Ishikawa (cell line): ENCODE measurements at regions not wholly inside any gene's neighbourhood (a gene's known extent, or its start where the extent isn't known, plus 50 kb on each side); places are given as distances from the start of the nearest gene placed in this dataset.

Source experiments
- CEBPB ChIP-seq: IDR thresholded peaks from 2 replicates; pipeline ENCODE4 v1.6.1; 2012
- CREB1 ChIP-seq: IDR thresholded peaks from 2 replicates; pipeline ENCODE4 v1.6.1; 2012; ENCODE audit warnings: low read depth
- EGR1 ChIP-seq: IDR thresholded peaks from 2 replicates; pipeline ENCODE4 v1.6.1; 2012
- EP300 ChIP-seq: IDR thresholded peaks from 2 replicates; pipeline ENCODE4 v1.6.1; 2012; ENCODE audit warnings: borderline replicate concordance
- FOXM1 ChIP-seq: IDR thresholded peaks from 2 replicates; pipeline ENCODE4 v1.6.1; 2012; ENCODE audit warnings: low read depth, borderline replicate concordance
- MAX ChIP-seq: IDR thresholded peaks from 2 replicates; pipeline ENCODE4 v1.6.1; 2012
- NFIC ChIP-seq: IDR thresholded peaks from 2 replicates; pipeline ENCODE4 v1.6.1; 2012
- RAD21 ChIP-seq: IDR thresholded peaks from 2 replicates; pipeline ENCODE4 v1.6.1; 2012; ENCODE audit warnings: low read depth
- TAF1 ChIP-seq: IDR thresholded peaks from 2 replicates; pipeline ENCODE4 v1.6.1; 2012; ENCODE audit warnings: low read depth, mild to moderate bottlenecking
- TCF12 ChIP-seq: IDR thresholded peaks from 2 replicates; pipeline ENCODE4 v1.6.1; 2012; ENCODE audit warnings: low read depth
- TEAD4 ChIP-seq: IDR thresholded peaks from 2 replicates; pipeline ENCODE4 v1.6.1; 2012
- USF1 ChIP-seq: IDR thresholded peaks from 2 replicates; pipeline ENCODE4 v1.6.1; 2012
- YY1 ChIP-seq: IDR thresholded peaks from 2 replicates; pipeline ENCODE4 v1.6.1; 2012; ENCODE audit warnings: low read depth
- ZBTB7A ChIP-seq: IDR thresholded peaks from 2 replicates; pipeline ENCODE4 v1.6.1; 2012; ENCODE audit warnings: low read depth
- TF ChIP-seq, protein P1 (sequence below): IDR thresholded peaks from 2 replicates; pipeline ENCODE4 v1.6.1; 2012; ENCODE audit warnings: low read depth, mild to moderate bottlenecking

DNA sequence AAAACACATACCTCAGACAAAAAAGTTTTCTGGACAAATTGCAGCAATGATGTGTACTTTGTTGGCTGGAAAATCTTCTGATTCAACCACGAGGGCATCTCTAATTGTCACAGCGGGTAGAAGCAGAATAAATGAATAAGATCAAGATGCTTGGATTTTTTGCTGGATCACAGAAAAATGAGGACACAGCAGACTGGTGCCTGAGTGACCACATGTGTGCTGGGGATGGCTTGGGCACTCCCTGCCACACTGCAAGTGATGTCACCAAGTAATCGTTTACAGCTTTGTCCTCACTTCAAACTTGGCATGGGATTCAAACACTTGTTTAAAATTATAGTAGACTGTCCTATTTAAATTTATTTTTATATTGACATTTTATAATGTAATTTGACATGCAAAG is 557.0 kb downstream of the SPRY1 start:
- TF ChIP-seq TCF12 (no peak), EGR1 (no peak), EP300 (no peak), RAD21 (no peak), TEAD4 (no peak), ZBTB7A (no peak), TAF1 (no peak), FOXM1 (no peak), CEBPB (no peak), MAX (no peak), USF1 (no peak), YY1 (no peak), NFIC (no peak), CREB1 (no peak)
- TF ChIP-seq, protein P1, sequence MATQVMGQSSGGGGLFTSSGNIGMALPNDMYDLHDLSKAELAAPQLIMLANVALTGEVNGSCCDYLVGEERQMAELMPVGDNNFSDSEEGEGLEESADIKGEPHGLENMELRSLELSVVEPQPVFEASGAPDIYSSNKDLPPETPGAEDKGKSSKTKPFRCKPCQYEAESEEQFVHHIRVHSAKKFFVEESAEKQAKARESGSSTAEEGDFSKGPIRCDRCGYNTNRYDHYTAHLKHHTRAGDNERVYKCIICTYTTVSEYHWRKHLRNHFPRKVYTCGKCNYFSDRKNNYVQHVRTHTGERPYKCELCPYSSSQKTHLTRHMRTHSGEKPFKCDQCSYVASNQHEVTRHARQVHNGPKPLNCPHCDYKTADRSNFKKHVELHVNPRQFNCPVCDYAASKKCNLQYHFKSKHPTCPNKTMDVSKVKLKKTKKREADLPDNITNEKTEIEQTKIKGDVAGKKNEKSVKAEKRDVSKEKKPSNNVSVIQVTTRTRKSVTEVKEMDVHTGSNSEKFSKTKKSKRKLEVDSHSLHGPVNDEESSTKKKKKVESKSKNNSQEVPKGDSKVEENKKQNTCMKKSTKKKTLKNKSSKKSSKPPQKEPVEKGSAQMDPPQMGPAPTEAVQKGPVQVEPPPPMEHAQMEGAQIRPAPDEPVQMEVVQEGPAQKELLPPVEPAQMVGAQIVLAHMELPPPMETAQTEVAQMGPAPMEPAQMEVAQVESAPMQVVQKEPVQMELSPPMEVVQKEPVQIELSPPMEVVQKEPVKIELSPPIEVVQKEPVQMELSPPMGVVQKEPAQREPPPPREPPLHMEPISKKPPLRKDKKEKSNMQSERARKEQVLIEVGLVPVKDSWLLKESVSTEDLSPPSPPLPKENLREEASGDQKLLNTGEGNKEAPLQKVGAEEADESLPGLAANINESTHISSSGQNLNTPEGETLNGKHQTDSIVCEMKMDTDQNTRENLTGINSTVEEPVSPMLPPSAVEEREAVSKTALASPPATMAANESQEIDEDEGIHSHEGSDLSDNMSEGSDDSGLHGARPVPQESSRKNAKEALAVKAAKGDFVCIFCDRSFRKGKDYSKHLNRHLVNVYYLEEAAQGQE: no peak

DNA sequence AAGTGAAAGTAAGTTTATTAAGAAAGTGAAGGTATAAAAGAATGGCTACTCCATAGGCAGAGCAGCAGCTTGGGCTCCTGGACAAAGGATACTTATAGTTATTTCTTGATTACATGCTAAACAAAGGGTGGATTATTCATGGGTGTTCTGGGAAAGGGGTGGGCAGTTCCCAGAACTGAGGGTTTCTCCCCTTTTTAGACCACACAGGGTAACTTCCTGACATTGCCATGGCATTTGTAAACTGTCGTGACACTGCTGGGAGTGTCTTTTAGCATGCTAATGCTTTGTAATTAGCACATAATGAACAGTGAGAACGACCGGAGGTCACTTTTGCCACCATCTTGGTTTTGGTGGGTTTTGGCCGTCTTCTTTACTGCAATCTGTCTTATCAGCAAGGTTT is 557.6 kb downstream of the SPRY1 start:
- TF ChIP-seq ZBTB7A: no peak
- no peak for TF ChIP-seq EP300
- no peak for TF ChIP-seq FOXM1
- TF ChIP-seq RAD21: no peak
- no peak for TF ChIP-seq NFIC
- TF ChIP-seq CREB1: no peak
- TF ChIP-seq TAF1: no peak
- TF ChIP-seq EGR1: no peak
- TF ChIP-seq TEAD4: no peak
- TF ChIP-seq, protein P1: no peak
- TF ChIP-seq YY1: no peak
- no peak for TF ChIP-seq TCF12

DNA sequence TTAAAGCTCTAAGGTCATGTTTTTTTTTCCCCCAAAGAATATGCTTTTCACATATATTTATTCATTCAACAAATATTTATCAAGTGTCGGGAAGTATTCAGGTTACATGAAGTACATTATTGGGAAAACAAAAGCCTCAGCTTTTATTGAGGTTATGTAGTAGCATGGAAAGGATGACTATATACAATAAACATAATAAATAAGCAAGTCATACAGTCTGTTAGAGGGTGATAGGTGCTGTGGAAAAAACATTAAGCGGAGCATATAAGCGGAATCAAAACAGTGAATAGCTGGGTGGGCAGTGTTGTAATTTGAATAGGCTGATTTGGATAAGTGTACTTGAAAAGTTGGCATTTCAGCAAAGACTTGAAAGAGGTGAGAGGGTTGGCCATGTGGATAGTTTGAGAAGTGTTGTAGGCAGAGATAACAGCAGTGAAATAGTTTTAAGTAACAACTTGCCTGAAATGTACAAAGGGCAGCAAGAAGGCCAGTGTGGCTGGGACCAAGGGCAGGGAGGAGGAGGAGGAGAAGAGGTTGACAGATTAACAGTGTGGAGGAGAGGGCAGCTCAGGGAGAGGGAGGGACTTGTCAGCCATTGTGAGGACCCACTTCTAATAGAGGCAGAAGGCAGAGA is 558.7 kb downstream of the SPRY1 start:
- no peak for TF ChIP-seq ZBTB7A

DNA sequence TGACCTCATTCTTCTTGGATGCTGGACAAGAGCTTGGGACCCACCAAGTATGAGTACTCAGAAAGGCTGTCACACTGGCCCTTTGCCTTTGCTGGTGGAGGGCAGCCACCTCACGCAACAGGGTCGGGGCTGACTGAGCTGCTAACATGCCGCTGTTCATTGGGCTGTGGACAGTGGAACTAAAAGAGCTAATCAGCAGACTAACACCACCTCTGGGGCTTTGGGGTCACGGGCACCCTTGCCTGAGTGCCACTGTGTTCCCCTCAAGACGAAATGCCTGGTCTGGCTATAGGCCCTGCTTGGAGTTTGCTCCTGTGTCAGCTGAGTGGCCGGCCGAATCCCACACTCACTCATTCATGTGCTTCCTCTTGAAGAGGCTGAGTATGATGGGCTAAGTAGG is 559.6 kb downstream of the SPRY1 start:
- no peak for TF ChIP-seq CEBPB
- no peak for TF ChIP-seq EP300
- TF ChIP-seq TAF1: no peak
- TF ChIP-seq YY1: no peak
- TF ChIP-seq NFIC: no peak
- no peak for TF ChIP-seq EGR1
- no peak for TF ChIP-seq TEAD4
- TF ChIP-seq CREB1: no peak
- TF ChIP-seq, protein P1: no peak
- TF ChIP-seq MAX: no peak

DNA sequence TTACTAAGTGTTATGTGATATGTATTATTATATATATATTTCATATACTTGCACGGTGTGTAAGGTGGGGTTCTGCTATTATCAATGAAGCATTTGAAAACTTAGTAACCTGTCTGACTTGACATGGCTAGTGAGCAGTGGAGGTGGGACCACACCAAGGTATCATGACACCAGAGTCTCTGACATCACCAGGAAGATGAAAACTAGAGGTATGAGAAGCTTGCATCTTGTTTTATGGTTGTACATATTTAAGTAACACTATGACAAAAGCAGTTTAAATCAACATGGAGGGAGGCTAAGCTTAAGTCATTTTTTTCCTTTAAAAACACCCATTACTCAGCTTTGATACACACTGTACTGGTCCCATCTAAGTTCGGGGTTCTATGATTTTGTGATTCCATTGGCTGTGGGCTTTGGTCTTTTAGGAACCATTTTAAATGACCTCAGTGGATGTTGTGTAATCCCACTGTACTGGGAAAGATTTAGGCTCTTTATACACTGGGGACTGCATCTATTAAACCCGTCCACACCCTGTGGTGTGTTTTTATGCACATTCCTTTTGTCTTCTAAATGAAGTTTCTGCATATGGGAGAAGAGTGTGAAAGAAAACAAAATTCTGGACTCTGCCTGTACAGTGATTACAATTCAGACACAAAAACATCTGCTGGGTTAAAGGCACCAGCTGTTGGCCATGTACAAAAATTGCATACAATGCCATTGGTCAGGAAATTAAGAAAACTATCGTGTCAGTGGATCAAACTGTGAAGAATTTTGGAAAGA is 570.6 kb downstream of the SPRY1 start:
- TF ChIP-seq ZBTB7A (no peak), USF1 (no peak), TCF12 (no peak), TEAD4 (no peak), EGR1 (no peak), RAD21 (no peak), EP300 (no peak), TAF1 (no peak), MAX (no peak), YY1 (no peak), CREB1 (no peak), NFIC (no peak), FOXM1 (no peak), CEBPB (no peak)
- TF ChIP-seq, protein P1: no peak
